Stimulated activated CD4-positive, alpha-beta T cell treated with anti-CD3 and anti-CD28 coated beads, Interleukin-2, amount 100 ng/mL, for 24 hours (primary cell): ENCODE measurements at regions not wholly inside any gene's neighbourhood (a gene's known extent, or its start where the extent isn't known, plus 50 kb on each side); places are given as distances from the start of the nearest gene placed in this dataset.
A peak's percentile ranks its signal among the peaks of the same experiment; 100 is the strongest.
"Not testable (repeated sequence)": the region's sequence is repeated elsewhere in the genome, so short reads cannot be mapped to it uniquely, and the experiment has no call there.

Experiments used
- DNase-seq, 2 donors: peaks; one replicate each; pipeline ENCODE4 v3.0.0-alpha.2; 2020

DNA sequence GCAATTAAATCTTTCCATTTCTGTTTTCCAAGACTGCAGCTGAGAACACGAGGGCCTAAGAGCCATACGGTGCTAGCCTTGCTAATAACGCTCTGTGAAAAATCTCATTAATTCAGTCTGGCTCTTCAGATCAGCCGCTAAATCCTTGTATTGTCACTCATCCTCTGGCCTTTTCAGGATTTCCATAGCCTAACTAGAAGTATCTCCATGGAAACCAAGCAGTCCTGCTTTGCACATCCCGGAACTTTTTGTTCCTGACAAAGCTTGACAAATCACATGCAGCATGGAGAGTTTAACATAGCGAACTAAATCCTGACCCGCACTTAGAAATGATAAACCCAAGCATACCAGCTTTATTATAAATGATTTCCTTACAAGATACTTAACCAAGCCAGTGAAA, 383.7 kb downstream of the CD83 start:
- DNase-seq, result no peak

DNA sequence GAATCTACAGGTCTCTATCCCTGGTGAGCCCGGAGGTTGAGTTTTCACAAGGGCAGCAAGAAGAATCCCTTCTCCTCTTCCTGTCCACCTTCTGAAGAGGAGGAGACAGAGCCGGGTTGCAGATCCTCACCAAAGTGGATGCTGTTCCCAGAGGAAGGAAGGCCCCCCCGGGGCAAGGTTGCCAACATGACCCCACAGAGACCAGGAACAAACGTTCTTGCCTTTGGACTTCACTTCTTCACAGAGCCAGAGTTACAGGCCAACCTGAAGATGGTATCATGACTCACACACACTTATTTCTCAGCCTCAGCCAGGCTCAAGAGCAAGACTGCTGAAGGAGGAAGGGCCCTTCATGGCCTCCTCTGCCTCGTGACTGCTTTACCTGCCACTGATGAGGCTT, 384.3 kb downstream of the CD83 start:
- DNase-seq, result no peak

DNA sequence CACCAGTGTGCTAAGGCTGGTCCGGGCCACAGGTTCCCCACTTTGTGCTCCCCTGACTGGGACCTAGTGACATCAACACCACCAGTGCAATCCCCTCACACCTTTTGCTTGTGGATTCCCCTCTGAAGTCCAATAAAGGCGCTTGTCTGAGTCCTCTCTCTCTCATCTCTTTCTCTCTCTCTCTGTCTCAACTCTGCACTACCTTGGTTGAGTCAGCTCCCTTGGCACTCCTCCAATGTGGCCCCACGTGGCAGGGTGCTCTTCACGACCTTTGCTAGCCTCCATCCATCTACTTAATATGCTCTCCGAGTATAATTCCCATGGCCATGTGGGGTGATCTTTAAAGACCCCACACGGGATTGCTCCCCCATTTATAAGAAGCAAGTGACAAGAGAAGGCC, 385.0 kb downstream of the CD83 start:
- peak in 1 of 2 donors; percentile 7 for DNase-seq

DNA sequence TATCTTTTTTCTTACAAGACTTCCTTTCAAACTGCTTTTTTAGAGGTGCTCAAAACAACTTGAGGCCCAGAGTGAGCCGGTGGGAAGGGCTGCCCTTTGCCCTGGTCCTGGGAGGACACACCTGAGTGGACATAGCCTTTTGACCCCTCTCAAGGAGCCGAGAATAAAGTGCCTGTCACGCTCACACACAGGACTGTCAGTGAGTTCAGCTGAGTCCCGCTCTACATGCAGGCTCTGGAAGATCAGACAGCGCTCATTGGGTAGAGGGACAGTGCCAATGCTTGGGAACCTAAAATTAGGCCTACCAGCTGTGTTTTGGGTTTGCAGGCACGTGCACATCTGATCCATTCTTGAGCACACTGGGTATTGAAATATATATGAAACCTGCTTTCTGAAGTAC, 387.8 kb downstream of the CD83 start:
- no peak for DNase-seq

DNA sequence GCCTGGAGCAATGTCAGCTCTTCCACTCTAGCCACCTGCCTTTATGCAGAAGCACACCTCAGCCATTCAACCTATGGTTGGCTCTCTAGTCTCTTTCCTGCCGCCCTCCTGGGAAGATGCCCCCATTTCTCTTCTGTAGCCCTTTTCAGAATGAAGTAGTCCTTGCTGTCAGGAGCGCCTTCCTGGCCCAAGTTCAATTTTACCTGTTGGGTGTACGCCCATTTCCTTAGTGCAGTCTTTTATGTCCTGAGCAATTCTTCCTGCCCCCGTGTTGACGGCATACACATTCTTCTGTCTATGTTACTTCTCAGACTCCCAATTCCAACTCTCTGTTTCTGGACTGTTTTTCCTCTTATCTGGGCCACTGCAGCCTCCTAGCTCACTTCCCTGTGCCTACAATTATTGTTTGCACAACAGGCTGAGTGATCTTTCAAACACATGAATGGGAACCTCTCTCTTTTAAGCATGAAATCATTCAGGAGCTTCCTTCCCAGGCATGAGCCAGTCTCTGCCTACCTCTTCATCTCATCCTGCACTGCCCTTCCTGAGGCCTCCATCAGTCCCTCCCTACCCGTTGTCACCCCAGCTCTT, 389.2 kb downstream of the CD83 start:
- DNase-seq, result no peak

DNA sequence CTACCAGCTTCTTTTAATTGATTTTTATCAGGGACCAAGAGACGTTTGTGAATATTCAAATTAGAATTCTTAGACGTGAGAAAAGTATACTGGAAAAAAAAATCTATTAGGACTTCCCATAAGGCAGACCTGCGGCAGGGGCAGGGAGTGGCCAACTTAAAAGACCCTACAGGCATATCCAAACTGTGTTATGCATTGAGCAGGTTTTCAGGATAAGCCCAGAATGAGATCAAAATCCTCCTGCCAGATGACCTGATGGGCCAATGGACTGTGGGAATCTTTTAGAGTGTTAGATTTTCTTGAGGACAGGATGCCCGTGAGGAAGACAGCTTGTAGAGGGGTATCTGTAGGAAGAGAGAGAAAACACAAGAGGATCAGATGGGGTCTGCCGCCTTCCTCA, 391.5 kb downstream of the CD83 start:
- DNase-seq, result no peak

DNA sequence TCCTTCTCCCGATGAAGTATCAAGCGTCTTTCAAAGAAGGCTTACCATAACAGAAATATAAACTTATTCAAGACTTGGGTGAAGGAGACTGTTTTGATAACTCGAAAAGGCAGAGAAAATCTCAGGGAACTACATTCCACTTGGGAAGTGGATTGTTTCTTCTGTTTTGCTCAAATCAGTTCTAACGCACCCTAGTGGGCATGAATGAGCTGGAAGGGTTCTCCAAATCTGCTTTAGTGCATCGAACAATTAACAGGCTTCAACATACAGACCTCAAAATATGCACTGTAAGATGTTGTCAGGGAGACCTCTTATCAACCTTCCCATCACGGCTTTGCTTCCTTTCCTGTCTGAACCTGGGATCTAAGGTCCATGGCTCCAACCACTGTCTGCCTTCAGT, 392.5 kb downstream of the CD83 start:
- no peak for DNase-seq

DNA sequence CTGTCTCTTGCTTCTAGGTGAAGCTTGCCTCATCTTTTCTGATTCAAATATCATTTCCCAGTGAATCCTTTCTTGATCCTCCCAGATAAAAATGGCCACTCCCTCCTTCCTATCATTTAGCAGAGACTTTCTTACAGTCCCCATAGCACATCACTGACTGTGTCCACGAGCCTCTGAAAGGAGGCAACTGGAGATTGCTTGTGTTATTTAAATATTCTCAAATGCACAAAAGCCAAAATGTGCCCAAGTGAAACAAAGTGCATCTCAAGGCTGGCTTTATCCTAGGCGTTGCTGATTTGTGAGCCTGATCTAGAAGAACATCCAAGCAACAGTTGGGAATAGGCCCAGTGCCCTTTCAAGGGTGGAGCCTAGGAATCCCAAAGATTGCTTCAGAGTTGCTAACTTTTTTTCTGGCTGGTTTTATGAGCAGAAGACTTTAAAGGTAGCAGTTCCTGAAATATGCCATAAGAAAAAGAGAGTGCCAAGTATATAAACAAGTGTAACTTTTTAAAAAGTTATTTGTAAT, 393.6 kb downstream of the CD83 start:
- no peak for DNase-seq

DNA sequence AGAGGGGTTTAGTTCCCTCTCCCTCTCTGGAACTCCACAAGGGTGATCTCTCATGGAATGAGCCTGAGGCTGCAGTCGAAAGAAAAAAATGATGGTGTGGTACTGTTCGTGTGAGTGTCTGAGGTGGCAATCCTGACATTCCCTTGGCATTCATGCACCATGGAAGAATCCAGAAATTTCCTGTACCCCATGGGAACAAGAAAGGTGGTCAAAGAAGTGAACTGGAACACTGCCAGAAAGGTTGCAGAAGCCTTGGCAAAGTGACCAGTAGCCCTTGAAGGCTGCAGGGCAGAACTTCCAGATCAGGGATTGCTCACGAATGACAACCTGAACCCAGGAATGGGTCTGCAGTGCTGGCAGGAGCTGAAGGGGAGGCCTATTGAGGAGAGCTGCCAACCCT, 394.7 kb downstream of the CD83 start:
- DNase-seq, result no peak

DNA sequence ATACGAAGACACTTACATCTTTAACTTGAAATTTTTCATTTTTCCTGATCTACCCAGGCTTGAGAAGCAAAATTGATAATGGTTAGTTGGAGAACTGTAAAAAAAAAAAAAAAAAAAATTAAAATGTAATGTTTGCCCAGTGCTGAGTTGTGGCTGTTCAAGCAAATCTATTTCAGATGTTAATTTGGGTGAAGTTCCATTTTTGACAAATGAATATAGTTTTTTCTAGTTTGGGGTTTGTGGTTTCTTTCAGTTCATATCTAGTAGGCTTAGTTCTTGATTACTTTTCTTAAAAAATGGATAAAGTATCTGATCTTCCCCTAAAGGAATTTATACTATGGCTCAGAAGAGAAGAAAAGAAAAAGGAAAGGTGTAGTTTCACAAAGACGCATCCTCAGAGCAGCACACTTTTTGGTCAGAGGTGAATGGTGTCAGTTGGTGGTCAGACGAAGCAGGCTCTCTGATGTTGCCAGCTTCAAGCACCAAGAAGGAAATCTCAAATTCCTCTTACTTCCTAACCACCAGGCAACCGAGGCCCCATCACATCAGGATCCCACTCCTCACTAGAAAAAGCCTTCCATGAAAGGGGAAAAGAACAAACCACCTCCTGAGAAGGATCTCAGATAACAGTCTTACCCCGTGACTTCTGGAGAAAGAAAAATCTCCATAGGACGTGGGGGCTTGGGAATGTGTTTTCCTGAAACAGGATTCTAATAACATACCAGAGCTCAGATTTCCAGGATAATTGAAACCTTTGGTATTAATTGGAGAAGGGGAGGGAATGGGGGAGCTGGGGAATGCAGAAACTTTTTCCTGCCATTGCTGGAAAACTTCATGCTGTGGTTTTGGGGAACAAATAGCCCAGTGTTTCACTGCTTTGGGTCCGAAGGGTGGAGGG, 396.2 kb downstream of the CD83 start:
- no peak for DNase-seq

DNA sequence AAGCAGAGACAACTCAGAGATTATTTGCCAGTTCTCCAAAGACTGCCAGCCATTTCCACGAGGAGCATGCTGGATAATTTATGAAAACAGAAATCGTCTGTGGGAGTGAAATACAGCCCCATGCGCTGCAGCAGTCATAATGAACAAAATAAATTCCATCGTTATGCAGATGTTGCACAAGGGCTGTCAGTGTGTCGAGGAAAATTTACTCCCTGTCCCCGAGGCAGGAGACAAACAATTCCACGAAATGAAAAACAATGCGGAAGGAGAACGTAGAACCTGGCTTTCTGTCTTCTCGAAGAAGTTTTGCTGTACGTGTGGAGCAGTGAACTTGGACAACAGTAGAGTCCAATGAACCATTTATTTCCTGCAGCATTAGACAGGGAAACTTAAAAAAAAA, 399.4 kb downstream of the CD83 start:
- DNase-seq, result no peak

DNA sequence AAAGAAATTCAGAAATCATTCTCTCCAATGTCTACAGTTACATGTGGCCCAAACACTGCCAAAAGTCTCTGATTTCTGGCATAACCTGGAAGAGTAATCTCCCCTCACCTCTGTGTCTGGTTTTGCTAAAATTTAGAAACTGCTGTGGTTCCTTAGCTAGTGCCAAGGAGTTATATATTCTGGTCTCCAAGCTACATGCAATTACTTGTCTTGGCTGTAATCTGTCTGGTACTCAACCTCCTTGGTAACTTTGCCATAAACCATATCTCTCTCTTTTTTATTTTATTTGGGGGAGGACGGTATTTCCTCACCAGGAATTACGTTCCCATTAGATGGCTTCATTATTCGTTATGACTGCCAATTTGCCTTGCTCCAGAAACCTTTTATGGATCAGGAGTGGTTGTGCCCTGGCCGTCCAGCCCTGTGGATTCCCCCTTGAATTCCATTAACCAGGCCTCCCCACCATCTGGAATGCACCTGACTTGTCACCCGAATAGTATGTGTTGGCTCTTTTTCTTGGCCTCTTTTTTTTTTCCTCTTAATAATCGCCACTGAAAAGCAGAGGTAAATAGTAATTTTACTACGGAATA, 400.0 kb downstream of the CD83 start:
- DNase-seq, result no peak

DNA sequence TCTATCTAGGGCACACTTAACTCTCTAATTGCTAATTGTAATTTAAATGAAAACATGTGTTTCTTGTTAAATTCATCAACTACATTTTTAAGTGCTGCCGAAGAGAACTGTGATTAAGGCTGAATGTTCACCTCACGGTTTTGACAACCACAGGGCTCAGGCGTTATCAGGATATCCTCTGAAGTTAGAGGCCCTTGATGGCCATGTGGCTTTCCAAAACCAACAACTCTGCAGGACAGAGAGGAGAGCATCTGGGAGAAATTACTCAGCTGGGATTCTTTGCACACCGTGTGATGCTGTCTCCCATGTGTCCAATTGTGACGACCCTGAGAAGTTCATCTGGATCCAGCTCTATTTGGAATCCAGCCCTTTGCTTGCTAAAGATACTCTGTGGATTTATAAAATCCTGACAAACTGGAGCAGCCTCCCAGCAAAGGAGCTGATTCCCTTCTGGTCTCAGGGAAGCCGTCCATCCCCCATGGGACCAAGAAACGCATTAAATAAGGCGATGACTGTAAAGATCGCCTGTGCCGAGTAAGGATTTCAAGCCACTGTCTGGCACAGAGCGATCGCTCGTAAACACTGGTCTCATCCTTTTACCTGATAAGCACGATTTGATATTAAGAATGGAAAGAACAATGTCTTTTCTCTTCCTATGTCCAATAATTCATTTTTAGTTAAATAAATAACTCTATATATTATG, 401.1 kb downstream of the CD83 start:
- no peak for DNase-seq

DNA sequence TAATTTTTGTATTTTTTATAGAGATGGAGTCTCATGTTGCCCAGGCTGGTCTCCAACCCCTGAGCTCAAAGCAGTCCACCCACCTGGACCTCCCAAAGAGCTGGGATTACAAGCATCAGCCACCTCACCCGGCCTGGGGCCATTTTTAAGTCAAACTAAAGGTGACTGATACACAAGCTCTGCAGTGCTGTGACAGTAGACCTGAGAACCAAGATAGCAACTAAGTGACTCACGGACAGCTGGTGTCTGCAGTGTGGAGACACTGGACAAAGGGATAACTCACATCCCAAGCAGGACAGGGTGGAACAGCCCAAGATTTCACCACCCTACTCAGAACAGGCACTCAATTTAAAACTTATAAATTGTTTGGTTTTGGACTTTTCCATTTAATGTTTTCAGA, 402.5 kb downstream of the CD83 start:
- DNase-seq, result no peak

DNA sequence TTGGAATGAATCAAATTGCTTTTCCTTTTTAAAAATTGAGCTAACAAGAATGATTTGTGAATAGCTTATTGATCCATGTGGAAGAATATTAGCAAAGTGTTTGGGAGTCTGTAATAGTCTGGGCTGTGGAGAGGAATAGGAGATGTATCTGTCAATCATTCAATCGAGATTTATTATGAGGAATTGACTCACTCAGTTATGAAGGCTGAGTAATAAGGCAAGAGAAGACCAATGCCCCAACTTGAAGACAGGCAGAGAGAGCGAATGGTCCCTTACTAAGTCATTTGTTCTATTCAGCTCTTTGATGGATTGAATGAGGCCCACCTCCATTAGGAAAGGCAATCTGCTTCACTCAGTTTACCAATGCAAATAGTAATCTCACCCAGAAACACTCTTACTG, 403.0 kb downstream of the CD83 start:
- no peak for DNase-seq

DNA sequence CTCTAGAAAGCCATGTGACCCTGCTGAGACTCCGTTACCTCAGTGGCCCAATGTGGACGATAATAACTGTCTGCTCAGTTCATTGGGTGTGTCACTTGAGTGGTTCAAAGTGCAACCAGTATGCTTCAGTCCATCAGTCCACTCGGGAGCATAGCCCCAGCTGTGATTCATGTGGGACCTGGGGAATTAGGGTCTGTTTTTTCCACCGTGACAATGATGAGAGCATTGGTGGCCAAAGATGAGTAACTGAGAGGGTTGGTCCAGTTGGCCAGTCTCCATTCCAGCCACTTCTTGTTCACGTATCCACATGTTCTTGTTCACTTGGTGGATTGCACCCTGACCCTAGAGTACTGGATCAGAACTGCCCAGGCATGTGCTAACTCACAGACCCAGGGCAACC, 403.6 kb downstream of the CD83 start:
- no peak for DNase-seq

DNA sequence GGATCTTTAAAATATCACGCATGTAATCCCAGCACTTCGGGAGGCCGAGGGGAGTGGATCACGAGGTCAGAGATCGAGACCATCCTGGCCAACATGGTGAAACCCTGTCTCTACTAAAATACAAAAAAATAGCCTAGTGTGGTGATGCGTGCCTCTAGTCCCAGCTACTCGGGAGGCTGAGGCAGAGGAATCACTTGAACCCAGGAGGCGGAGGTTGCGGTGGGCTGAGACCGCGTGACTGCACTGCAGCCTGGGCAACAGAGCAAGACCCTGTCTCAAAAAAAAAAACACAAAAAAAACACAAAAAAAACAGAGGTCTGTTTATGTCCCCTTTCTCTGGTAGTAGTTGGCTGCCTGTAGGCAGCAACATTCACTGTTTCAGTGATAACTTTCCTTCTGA, 404.3 kb downstream of the CD83 start:
- DNase-seq, result not testable (repeated sequence)

DNA sequence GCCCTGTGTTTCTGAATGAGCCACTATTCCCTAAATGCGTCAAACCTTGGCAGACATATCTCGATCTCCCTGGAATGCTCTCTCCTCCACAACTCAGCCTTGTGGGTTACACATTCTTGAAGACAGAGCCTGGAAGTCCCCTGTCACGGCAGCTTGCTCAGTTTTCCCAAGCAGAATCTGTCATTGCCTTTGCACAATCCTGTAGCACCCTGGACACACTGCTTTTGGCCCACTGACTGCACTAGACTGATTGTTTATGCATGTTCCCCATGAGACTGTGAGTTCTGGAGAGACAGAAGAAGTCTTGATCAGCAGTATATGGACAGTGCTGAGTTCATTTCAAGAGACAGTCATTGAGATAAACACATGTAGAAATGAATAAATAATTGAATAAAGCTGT, 406.7 kb downstream of the CD83 start:
- DNase-seq, result no peak

DNA sequence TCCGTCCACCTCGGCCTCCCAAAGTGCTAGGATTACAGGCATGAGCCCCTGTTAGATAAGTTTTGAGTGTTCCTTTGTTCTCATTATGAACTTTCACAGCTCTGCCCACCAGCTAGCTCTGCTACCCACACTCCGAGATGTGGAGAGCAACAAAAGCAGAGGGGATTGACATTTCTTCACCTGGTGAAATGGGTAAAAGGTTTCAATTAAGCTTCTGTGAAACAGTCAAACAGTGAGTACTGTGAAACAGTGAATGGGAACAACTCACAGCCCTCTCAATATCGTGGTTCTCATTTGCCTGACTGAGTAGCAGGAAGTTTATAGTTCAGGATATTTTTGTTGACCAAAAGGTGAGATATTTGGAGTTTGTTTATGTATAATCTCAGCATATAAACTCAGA, 412.8 kb downstream of the CD83 start:
- no peak for DNase-seq

DNA sequence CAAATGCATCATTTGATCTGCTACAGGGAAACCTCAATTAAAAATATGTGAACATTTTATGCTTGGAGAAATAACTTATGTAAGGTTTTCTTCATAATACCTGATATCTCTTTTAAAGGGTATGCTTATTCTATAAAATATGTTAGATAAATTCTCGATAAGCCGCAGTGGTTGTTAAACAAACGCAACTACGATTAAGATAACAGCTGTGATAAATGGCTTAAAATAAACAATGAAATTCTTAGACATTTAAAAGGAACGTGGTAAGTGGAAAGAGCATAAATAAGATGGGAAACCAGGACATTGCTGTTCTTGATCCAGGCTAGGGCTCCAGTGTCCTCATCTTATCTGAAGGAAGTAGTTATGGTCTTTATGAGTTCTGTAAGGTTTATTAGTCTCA, 415.9 kb downstream of the CD83 start:
- no peak for DNase-seq

DNA sequence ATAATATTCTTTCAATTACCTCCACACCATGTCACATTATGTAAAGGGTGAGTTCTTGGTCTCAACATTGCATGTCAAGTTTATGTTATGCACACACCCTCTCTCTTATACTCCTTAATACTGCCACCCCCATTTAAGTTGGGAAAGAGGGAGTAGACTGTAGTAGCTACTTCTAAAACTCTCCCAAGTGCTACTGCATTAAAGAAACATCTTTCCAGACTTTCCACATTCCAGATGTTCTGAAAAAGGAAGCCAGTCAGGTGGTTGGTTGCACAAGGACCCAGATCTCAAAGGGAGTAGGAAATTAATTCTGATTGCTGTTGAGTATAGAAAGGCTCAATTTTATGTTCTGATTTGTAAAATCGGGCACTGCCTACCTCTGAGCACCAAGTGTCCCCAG, 419.5 kb downstream of the CD83 start:
- no peak for DNase-seq

DNA sequence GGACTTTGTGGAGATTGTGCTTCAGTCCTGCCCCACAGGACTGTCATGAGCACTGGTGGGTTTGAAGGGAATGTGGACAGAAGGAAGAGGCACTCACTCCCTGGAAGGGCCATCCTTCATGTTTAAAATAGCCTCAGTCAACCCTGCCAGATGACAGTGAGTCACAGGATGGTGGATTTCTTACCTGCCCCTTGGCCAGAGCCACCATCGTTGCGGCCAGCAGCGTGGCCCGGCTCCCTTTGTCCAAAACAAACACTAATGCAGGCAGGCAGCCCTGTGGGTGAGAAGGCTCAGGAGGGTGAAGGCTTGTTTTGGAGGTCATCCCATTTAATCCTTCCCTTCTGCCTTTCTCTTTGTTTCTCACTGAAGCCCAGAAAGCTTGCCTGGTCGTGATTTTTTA, 422.7 kb downstream of the CD83 start:
- DNase-seq, result no peak

DNA sequence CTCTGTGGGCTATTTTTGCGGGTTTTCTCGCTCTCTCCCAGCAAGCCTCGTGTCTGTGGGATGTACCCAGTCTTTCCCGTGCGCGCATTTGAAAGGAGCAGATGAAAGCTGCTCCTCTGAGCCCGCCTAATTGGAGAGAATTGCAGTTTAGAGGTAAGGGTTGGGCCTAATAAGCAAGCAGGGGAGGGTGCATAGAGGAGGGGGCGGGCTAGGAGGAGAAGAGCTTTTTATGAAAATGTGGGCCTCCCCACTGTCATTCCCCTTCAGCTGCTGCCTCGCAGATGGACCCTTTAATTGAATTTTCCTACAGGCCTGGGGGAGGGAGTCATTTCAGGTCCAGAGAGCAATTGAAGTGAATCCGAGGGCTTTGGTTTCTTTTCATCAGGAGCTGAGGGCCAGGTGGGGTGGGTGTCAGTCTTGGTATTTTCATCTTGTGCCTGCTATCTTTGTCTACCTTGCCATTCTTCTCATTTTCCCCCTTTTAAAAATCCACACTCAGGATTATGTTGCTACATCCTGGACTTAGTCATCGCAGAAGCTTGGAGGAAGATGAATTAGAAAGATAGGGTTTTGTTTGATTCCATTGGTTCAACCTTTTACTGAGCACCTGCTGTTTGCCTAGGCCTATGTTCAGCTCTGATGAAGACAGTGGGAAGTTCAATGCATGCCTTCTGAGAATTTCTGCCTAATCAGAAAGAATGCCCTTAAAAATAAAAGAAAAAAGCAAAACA, 423.4 kb downstream of the CD83 start:
- no peak for DNase-seq
